ENCODE measurements at regions not wholly inside any gene's neighbourhood (a gene's known extent, or its start where the extent isn't known, plus 50 kb on each side); places are given as distances from the start of the nearest gene placed in this dataset.

DNA sequence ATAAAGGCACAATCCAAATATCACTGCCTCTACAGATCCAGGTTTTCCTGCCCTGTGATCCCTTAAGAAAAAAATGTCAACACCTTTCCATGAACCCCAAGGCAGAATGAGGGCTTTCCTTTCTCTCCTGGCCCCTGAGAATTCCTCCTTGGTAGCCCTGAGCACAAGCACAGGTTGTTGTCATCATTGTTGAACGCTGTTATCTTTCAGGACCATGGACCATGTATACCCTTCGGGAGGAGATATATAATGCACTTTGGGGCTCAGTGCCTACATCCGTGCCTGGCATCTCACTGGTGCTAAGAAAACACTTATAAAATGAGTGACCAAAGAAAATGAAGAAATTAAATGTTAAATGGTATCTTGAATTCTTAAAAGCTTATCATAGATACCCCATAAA, 296.2 kb downstream of the SETD4 start:
- TF ChIP-seq, protein P1, sequence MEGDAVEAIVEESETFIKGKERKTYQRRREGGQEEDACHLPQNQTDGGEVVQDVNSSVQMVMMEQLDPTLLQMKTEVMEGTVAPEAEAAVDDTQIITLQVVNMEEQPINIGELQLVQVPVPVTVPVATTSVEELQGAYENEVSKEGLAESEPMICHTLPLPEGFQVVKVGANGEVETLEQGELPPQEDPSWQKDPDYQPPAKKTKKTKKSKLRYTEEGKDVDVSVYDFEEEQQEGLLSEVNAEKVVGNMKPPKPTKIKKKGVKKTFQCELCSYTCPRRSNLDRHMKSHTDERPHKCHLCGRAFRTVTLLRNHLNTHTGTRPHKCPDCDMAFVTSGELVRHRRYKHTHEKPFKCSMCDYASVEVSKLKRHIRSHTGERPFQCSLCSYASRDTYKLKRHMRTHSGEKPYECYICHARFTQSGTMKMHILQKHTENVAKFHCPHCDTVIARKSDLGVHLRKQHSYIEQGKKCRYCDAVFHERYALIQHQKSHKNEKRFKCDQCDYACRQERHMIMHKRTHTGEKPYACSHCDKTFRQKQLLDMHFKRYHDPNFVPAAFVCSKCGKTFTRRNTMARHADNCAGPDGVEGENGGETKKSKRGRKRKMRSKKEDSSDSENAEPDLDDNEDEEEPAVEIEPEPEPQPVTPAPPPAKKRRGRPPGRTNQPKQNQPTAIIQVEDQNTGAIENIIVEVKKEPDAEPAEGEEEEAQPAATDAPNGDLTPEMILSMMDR (IDR thresholded peaks at IDR 0.05), result no peak
- TF ChIP-seq POLR2A (IDR thresholded peaks at IDR 0.05), result no peak
- no peak overlapping the region for H3K4me3 ChIP-seq
- peaks cover 0 to 4% (median 0%) of the 10 kb centered on the region in 4 donors for H3K4me1 ChIP-seq
- no peak for DNase-seq
- no peaks in the 10 kb centered on the region for H3K27me3 ChIP-seq
- intact Hi-C loops (cut with DNase I), result no loop called here
- whole genome bisulfite sequencing (ENCODE audit: insufficient coverage, low coverage, low lambda C conversion rate, missing lambda C conversion rate), result 94% methylated on average over 3 of the region's 3 CpGs
- no peak overlapping the region for H3K27ac ChIP-seq
- H3K9me3 ChIP-seq, result no peaks in the 10 kb centered on the region
- no peak for ATAC-seq
- no peaks in the 10 kb centered on the region for H3K36me3 ChIP-seq

- Histone ChIP-seq H3K27ac (no peak overlapping the region), H3K4me1 (no peaks in the 10 kb centered on the region), H3K27me3 (no peaks in the 10 kb centered on the region), H3K4me3 (no peak overlapping the region), H3K36me3 (no peaks in the 10 kb centered on the region), H3K9me3 (no peaks in the 10 kb centered on the region)
- TF ChIP-seq POLR2A (IDR thresholded peaks at IDR 0.05), result no peak
- TF ChIP-seq, protein P1 (IDR thresholded peaks at IDR 0.05), result no peak
- ATAC-seq, result no peak
- intact Hi-C loops (cut with DNase I), result no loop called here
- no peak for DNase-seq
- 56% methylated on average over 2 of the region's 2 CpGs for WGBS (ENCODE audit: insufficient coverage, low coverage, low lambda C conversion rate, missing lambda C conversion rate)
Measured at GRCh38 chr21:35754583-35754982, 305.7 kb downstream of the SETD4 start.

GRCh38 chr21:35753308-35753707, 307.0 kb downstream of the SETD4 start:
- Histone ChIP-seq H3K27me3 (no peaks in the 10 kb centered on the region), H3K4me3 (no peak overlapping the region), H3K27ac (no peak overlapping the region), H3K36me3 (no peaks in the 10 kb centered on the region), H3K9me3 (no peaks in the 10 kb centered on the region), H3K4me1 (no peaks in the 10 kb centered on the region)
- intact Hi-C loops (cut with DNase I), result no loop called here
- 45% methylated on average over 2 of the region's 2 CpGs for WGBS (ENCODE audit: insufficient coverage, low coverage, low lambda C conversion rate, missing lambda C conversion rate)
- TF ChIP-seq, protein P1 (IDR thresholded peaks at IDR 0.05), result no peak
- TF ChIP-seq POLR2A (IDR thresholded peaks at IDR 0.05), result no peak
- DNase-seq (no peak), ATAC-seq (no peak)

GRCh38 chr21:35751171-35751570, 309.2 kb downstream of the SETD4 start:
- TF ChIP-seq POLR2A (IDR thresholded peaks at IDR 0.05), result no peak
- TF ChIP-seq, protein P1 (IDR thresholded peaks at IDR 0.05), result no peak
- intact Hi-C loops (cut with DNase I), result no loop called here
- Histone ChIP-seq H3K36me3 (no peaks in the 10 kb centered on the region), H3K27me3 (no peaks in the 10 kb centered on the region), H3K9me3 (no peaks in the 10 kb centered on the region), H3K4me3 (no peak overlapping the region), H3K27ac (no peak overlapping the region), H3K4me1 (no peaks in the 10 kb centered on the region)
- ATAC-seq (no peak), DNase-seq (no peak)

DNA sequence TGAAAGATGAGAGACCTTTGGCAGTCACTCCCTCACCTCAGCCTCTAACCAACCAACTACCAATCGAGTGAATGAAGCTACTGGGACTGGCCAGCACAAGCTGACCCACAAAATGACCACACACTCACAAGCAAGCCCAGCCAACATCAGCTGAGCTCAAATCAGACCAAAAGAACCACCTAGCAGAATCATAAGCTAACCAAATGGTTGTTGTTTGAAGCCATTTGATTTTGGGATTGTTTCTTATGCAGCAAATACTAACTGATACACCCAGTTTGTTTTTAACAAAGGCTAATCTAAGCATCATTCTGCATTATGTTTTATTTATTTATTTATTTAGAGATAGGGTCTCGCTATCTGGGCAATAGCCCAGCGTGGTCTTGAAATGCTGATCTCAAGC, 310.4 kb downstream of the SETD4 start:
- intact Hi-C loops (cut with DNase I), result no loop called here
- Histone ChIP-seq H3K27ac (no peak overlapping the region), H3K27me3 (no peaks in the 10 kb centered on the region), H3K9me3 (no peaks in the 10 kb centered on the region), H3K4me3 (no peak overlapping the region), H3K36me3 (no peaks in the 10 kb centered on the region), H3K4me1 (no peaks in the 10 kb centered on the region)
- WGBS (ENCODE audit: insufficient coverage, low coverage, low lambda C conversion rate, missing lambda C conversion rate), result 78% methylated on average over 2 of the region's 3 CpGs
- no peak for DNase-seq
- TF ChIP-seq POLR2A (IDR thresholded peaks at IDR 0.05), result no peak
- TF ChIP-seq, protein P1 (IDR thresholded peaks at IDR 0.05), result no peak
- no peak for ATAC-seq
